ENCODE measurements at regions not wholly inside any gene's neighbourhood (a gene's known extent, or its start where the extent isn't known, plus 50 kb on each side); places are given as distances from the start of the nearest gene placed in this dataset.

- no peak for DNase-seq (ENCODE audit: low spot score)
Measured at GRCh38 chr4:129550281-129550785, 454.4 kb downstream of the C4orf33 start.

GRCh38 chr4:129561280-129561679 is 465.3 kb downstream of the C4orf33 start:
- no peak for DNase-seq (ENCODE audit: low spot score)

- DNase-seq (ENCODE audit: low spot score): no peak
Measured at GRCh38 chr4:129561886-129562671, 466.1 kb downstream of the C4orf33 start.

- DNase-seq (ENCODE audit: low spot score): no peak
Measured at GRCh38 chr4:129565214-129565613, 469.3 kb downstream of the C4orf33 start.

- no peak for DNase-seq (ENCODE audit: low spot score)
Measured at GRCh38 chr4:129570326-129570725, 474.4 kb downstream of the C4orf33 start.

- no peak for DNase-seq (ENCODE audit: low spot score)
Measured at GRCh38 chr4:129578336-129578735, 482.4 kb downstream of the C4orf33 start.

- DNase-seq (ENCODE audit: low spot score): no peak
Measured at GRCh38 chr4:129581305-129581704, 485.4 kb downstream of the C4orf33 start.

GRCh38 chr4:129583868-129584267 is 487.9 kb downstream of the C4orf33 start:
- no peak for DNase-seq (ENCODE audit: low spot score)

- DNase-seq (ENCODE audit: low spot score): no peak
Measured at GRCh38 chr4:129598582-129598981, 502.6 kb downstream of the C4orf33 start.

GRCh38 chr4:129600898-129601297 is 504.9 kb downstream of the C4orf33 start:
- no peak for DNase-seq (ENCODE audit: low spot score)

GRCh38 chr4:129602447-129602846 is 506.5 kb downstream of the C4orf33 start:
- no peak for DNase-seq (ENCODE audit: low spot score)

GRCh38 chr4:129603241-129603931 is 507.4 kb downstream of the C4orf33 start:
- no peak for DNase-seq (ENCODE audit: low spot score)

- DNase-seq (ENCODE audit: low spot score): no peak
Measured at GRCh38 chr4:129604632-129605255, 508.8 kb downstream of the C4orf33 start.

- DNase-seq (ENCODE audit: low spot score): no peak
Measured at GRCh38 chr4:129614611-129615010, 518.7 kb downstream of the C4orf33 start.

- no peak for DNase-seq (ENCODE audit: low spot score)
Measured at GRCh38 chr4:129622566-129622965, 526.6 kb downstream of the C4orf33 start.

- no peak for DNase-seq (ENCODE audit: low spot score)
Measured at GRCh38 chr4:129623233-129623875, 527.4 kb downstream of the C4orf33 start.

GRCh38 chr4:129641179-129641578 is 545.2 kb downstream of the C4orf33 start:
- peak; percentile 20 for DNase-seq (ENCODE audit: low spot score)

- DNase-seq (ENCODE audit: low spot score): no peak
Measured at GRCh38 chr4:129645461-129645860, 549.5 kb downstream of the C4orf33 start.

GRCh38 chr4:129668092-129668491 is 572.1 kb downstream of the C4orf33 start:
- DNase-seq (ENCODE audit: low spot score): no peak

GRCh38 chr4:129672941-129673340 is 577.0 kb downstream of the C4orf33 start:
- DNase-seq (ENCODE audit: low spot score): no peak

GRCh38 chr4:129675036-129675435 is 579.1 kb downstream of the C4orf33 start:
- DNase-seq (ENCODE audit: low spot score): no peak

- no peak for DNase-seq (ENCODE audit: low spot score)
Measured at GRCh38 chr4:129676934-129677333, 581.0 kb downstream of the C4orf33 start.
